NCI-H2029 treated with DMSO at 0.1 percent for 48 hours (cell line): ENCODE measurements at regions not wholly inside any gene's neighbourhood (a gene's known extent, or its start where the extent isn't known, plus 50 kb on each side); places are given as distances from the start of the nearest gene placed in this dataset.

ENCODE experiments used
- DNase-seq: peaks from one replicate; lab custom pipeline; 2025; lab: John Stamatoyannopoulos, UW

- DNase-seq, result no peak
These were observed 101.3 kb upstream of the ZBTB40 start for GRCh38 chr1:22350171-22350923.

- no peak for DNase-seq
These were observed 100.5 kb upstream of the ZBTB40 start for GRCh38 chr1:22350924-22351767.

- DNase-seq, result no peak
These were observed 99.9 kb upstream of the ZBTB40 start for GRCh38 chr1:22351768-22352080.

- no peak for DNase-seq
These were observed 99.3 kb upstream of the ZBTB40 start for GRCh38 chr1:22352355-22352754.

- no peak for DNase-seq
These were observed 98.8 kb upstream of the ZBTB40 start for GRCh38 chr1:22352896-22353295.

- DNase-seq, result no peak
These were observed 92.2 kb upstream of the ZBTB40 start for GRCh38 chr1:22359427-22359826.

- no peak for DNase-seq
These were observed 88.8 kb upstream of the ZBTB40 start for GRCh38 chr1:22362626-22363402.

- DNase-seq, result no peak
These were observed 88.0 kb upstream of the ZBTB40 start for GRCh38 chr1:22363403-22364325.

GRCh38 chr1:22364326-22364650 lies 87.4 kb upstream of the ZBTB40 start:
- no peak for DNase-seq

- no peak for DNase-seq
These were observed 86.9 kb upstream of the ZBTB40 start for GRCh38 chr1:22364764-22365163.

GRCh38 chr1:22365331-22366295 lies 86.0 kb upstream of the ZBTB40 start:
- DNase-seq, result no peak

GRCh38 chr1:22366346-22366745 lies 85.3 kb upstream of the ZBTB40 start:
- no peak for DNase-seq

- no peak for DNase-seq
These were observed 83.5 kb upstream of the ZBTB40 start for GRCh38 chr1:22368125-22368524.

GRCh38 chr1:22369294-22370189 lies 82.1 kb upstream of the ZBTB40 start:
- DNase-seq, result no peak

- no peak for DNase-seq
These were observed 81.5 kb upstream of the ZBTB40 start for GRCh38 chr1:22370190-22370498.

- DNase-seq, result no peak
These were observed 80.2 kb upstream of the ZBTB40 start for GRCh38 chr1:22371408-22371807.

- DNase-seq, result no peak
These were observed 78.4 kb upstream of the ZBTB40 start for GRCh38 chr1:22373252-22373651.

GRCh38 chr1:22374001-22374400 lies 77.7 kb upstream of the ZBTB40 start:
- DNase-seq, result no peak

GRCh38 chr1:22375601-22376000 lies 76.0 kb upstream of the ZBTB40 start:
- DNase-seq, result no peak

- DNase-seq, result no peak
These were observed 75.7 kb upstream of the ZBTB40 start for GRCh38 chr1:22376001-22376400.
